ENCODE measurements at regions not wholly inside any gene's neighbourhood (a gene's known extent, or its start where the extent isn't known, plus 50 kb on each side); places are given as distances from the start of the nearest gene placed in this dataset.
"Not testable (repeated sequence)": the region's sequence is repeated elsewhere in the genome, so short reads cannot be mapped to it uniquely, and the experiment has no call there.

GRCh38 chr20:53857723-53858236, 212.6 kb downstream of the BCAS1 start:
- intact Hi-C loops (cut with micrococcal nuclease): no loop called here
- H3K27ac Mint-ChIP-seq: peak overlapping the region in 2 of 7 donors; percentile 9 to 35

GRCh38 chr20:53856300-53857295, 213.8 kb downstream of the BCAS1 start:
- Histone ChIP-seq H3K9me3 (ENCODE audit: control insufficient read depth in 1 of 2, low read length in 2 of 2) (no peaks in the 10 kb centered on the region), H3K4me1 (ENCODE audit: insufficient read depth, low read length) (peaks cover 7% of the 10 kb centered on the region), H3K27ac (ENCODE audit: low read depth, low read length) (no peak overlapping the region), H3K36me3 (ENCODE audit: insufficient read depth, low read length) (no peaks in the 10 kb centered on the region), H3K4me3 (ENCODE audit: low read length in 2 of 2) (no peak overlapping the region), H3K27me3 (ENCODE audit: insufficient read depth, low read length) (no peaks in the 10 kb centered on the region)
- Mint-ChIP-seq H3K4me3 (no peak overlapping the region), H3K9me3 (no peaks in the 10 kb centered on the region), H3K27me3 (no peaks in the 10 kb centered on the region), H3K27ac (peak overlapping the region in 1 of 7 donors; percentile 56), H3K36me3 (no peaks in the 10 kb centered on the region), H3K4me1 (peaks cover 8 to 27% (median 17%) of the 10 kb centered on the region in 4 donors)
- ChIA-PET CTCF (ENCODE audit: partially characterized antibody) (interaction anchor here (1.2 to 1.3 kb wide), 3 partner anchors 13 to 278 kb away, joined by 3 to 6 read pairs (median 5); no protein-coding TSS in a partner anchor), POLR2A (ENCODE audit: partially characterized antibody) (interaction anchor here (0.8 to 2.1 kb wide), 6 partner anchors 8 to 149 kb away, joined by 3 to 5 read pairs (median 3); no protein-coding TSS in a partner anchor)
- DNase-seq: no peak
- intact Hi-C loops (cut with micrococcal nuclease): no loop called here

More at GRCh38 chr20:53857723-53858236, 212.6 kb downstream of the BCAS1 start:
- no peak overlapping the region for H3K4me3 Mint-ChIP-seq
- CTCF ChIA-PET (ENCODE audit: partially characterized antibody): interaction anchor here (1.2 to 1.3 kb wide), 2 partner anchors 15 to 279 kb away, joined by 3 to 6 read pairs; no protein-coding TSS in a partner anchor
- H3K36me3 Mint-ChIP-seq: no peaks in the 10 kb centered on the region
- H3K4me1 Mint-ChIP-seq: peaks cover 8 to 27% (median 17%) of the 10 kb centered on the region in 4 donors
- peaks cover 7% of the 10 kb centered on the region for H3K4me1 ChIP-seq (ENCODE audit: insufficient read depth, low read length)
- H3K4me3 ChIP-seq (ENCODE audit: low read length in 2 of 2): no peak overlapping the region
- no peak overlapping the region for H3K27ac ChIP-seq (ENCODE audit: low read depth, low read length)
- no peaks in the 10 kb centered on the region for H3K36me3 ChIP-seq (ENCODE audit: insufficient read depth, low read length)
- POLR2A ChIA-PET (ENCODE audit: partially characterized antibody): interaction anchor here (0.8 to 1.0 kb wide), 3 partner anchors 17 to 150 kb away, joined by 3 read pairs; no protein-coding TSS in a partner anchor
- no peaks in the 10 kb centered on the region for H3K27me3 ChIP-seq (ENCODE audit: insufficient read depth, low read length)
- no peaks in the 10 kb centered on the region for H3K9me3 ChIP-seq (ENCODE audit: control insufficient read depth in 1 of 2, low read length in 2 of 2)
- H3K9me3 Mint-ChIP-seq: no peaks in the 10 kb centered on the region
- H3K27me3 Mint-ChIP-seq: no peaks in the 10 kb centered on the region
- no peak for DNase-seq

- CTCF ChIA-PET (ENCODE audit: partially characterized antibody): no interaction called here
- Mint-ChIP-seq H3K27me3 (no peaks in the 10 kb centered on the region), H3K4me3 (no peak overlapping the region), H3K4me1 (peaks cover 8 to 27% (median 17%) of the 10 kb centered on the region in 4 donors), H3K9me3 (no peaks in the 10 kb centered on the region), H3K36me3 (no peaks in the 10 kb centered on the region), H3K27ac (peak overlapping the region in 4 of 7 donors; percentile 47 to 72 (median 68))
- no peak for DNase-seq
- POLR2A ChIA-PET (ENCODE audit: partially characterized antibody): interaction anchor here (1.0 to 2.1 kb wide), 3 partner anchors 9 to 17 kb away, joined by 3 to 5 read pairs (median 4); no protein-coding TSS in a partner anchor
- Histone ChIP-seq H3K27me3 (ENCODE audit: insufficient read depth, low read length) (no peaks in the 10 kb centered on the region), H3K4me3 (ENCODE audit: low read length in 2 of 2) (no peak overlapping the region), H3K36me3 (ENCODE audit: insufficient read depth, low read length) (no peaks in the 10 kb centered on the region), H3K27ac (ENCODE audit: low read depth, low read length) (no peak overlapping the region), H3K9me3 (ENCODE audit: control insufficient read depth in 1 of 2, low read length in 2 of 2) (no peaks in the 10 kb centered on the region), H3K4me1 (ENCODE audit: insufficient read depth, low read length) (peaks cover 7% of the 10 kb centered on the region)
- intact Hi-C loops (cut with micrococcal nuclease): no loop called here
Measured at GRCh38 chr20:53855733-53856132, 214.7 kb downstream of the BCAS1 start.

- H3K36me3 ChIP-seq (ENCODE audit: insufficient read depth, low read length); H3K27me3 Mint-ChIP-seq; H3K27ac Mint-ChIP-seq; H3K4me3 ChIP-seq (ENCODE audit: low read length in 2 of 2); CTCF ChIA-PET (ENCODE audit: partially characterized antibody); DNase-seq; H3K9me3 ChIP-seq (ENCODE audit: control insufficient read depth in 1 of 2, low read length in 2 of 2); H3K27ac ChIP-seq (ENCODE audit: low read depth, low read length); H3K4me1 ChIP-seq (ENCODE audit: insufficient read depth, low read length); H3K4me3 Mint-ChIP-seq; H3K36me3 Mint-ChIP-seq; intact Hi-C loops (cut with micrococcal nuclease); H3K27me3 ChIP-seq (ENCODE audit: insufficient read depth, low read length); H3K9me3 Mint-ChIP-seq: not testable (repeated sequence)
- peaks cover 8 to 27% (median 17%) of the 10 kb centered on the region in 4 donors for H3K4me1 Mint-ChIP-seq
- POLR2A ChIA-PET (ENCODE audit: partially characterized antibody): interaction anchor here (0.6 kb wide), 1 partner anchor 148 kb away, joined by 3 read pairs; no protein-coding TSS in a partner anchor
Measured at GRCh38 chr20:53854609-53854926, 215.8 kb downstream of the BCAS1 start.

GRCh38 chr20:53853111-53853713, 217.2 kb downstream of the BCAS1 start:
- no peaks in the 10 kb centered on the region for H3K27me3 Mint-ChIP-seq
- H3K27me3 ChIP-seq (ENCODE audit: insufficient read depth, low read length): no peaks in the 10 kb centered on the region
- peaks cover 10 to 30% (median 20%) of the 10 kb centered on the region in 4 donors for H3K4me1 Mint-ChIP-seq
- H3K27ac ChIP-seq (ENCODE audit: low read depth, low read length): no peak overlapping the region
- no peaks in the 10 kb centered on the region for H3K9me3 ChIP-seq (ENCODE audit: control insufficient read depth in 1 of 2, low read length in 2 of 2)
- no peak overlapping the region for H3K4me3 ChIP-seq (ENCODE audit: low read length in 2 of 2)
- CTCF ChIA-PET (ENCODE audit: partially characterized antibody): no interaction called here
- intact Hi-C loops (cut with micrococcal nuclease): no loop called here
- H3K36me3 ChIP-seq (ENCODE audit: insufficient read depth, low read length): no peaks in the 10 kb centered on the region
- POLR2A ChIA-PET (ENCODE audit: partially characterized antibody): no interaction called here
- no peak for DNase-seq
- peak overlapping the region in 1 of 7 donors; percentile 11 for H3K27ac Mint-ChIP-seq
- H3K36me3 Mint-ChIP-seq: no peaks in the 10 kb centered on the region
- H3K4me3 Mint-ChIP-seq: no peak overlapping the region
- H3K9me3 Mint-ChIP-seq: no peaks in the 10 kb centered on the region
- H3K4me1 ChIP-seq (ENCODE audit: insufficient read depth, low read length): peaks cover 10% of the 10 kb centered on the region

- Mint-ChIP-seq H3K36me3 (no peaks in the 10 kb centered on the region), H3K27me3 (no peaks in the 10 kb centered on the region), H3K4me1 (peaks cover 16 to 30% (median 22%) of the 10 kb centered on the region in 4 donors), H3K27ac (peak overlapping the region in 1 of 7 donors; percentile 11), H3K4me3 (no peak overlapping the region), H3K9me3 (no peaks in the 10 kb centered on the region)
- H3K4me1 ChIP-seq (ENCODE audit: insufficient read depth, low read length): peaks cover 12% of the 10 kb centered on the region
- H3K27me3 ChIP-seq (ENCODE audit: insufficient read depth, low read length): no peaks in the 10 kb centered on the region
- intact Hi-C loops (cut with micrococcal nuclease): no loop called here
- no peaks in the 10 kb centered on the region for H3K36me3 ChIP-seq (ENCODE audit: insufficient read depth, low read length)
- ChIA-PET POLR2A (ENCODE audit: partially characterized antibody) (no interaction called here), CTCF (ENCODE audit: partially characterized antibody) (no interaction called here)
- no peak overlapping the region for H3K4me3 ChIP-seq (ENCODE audit: low read length in 2 of 2)
- no peak for DNase-seq
- no peak overlapping the region for H3K27ac ChIP-seq (ENCODE audit: low read depth, low read length)
- no peaks in the 10 kb centered on the region for H3K9me3 ChIP-seq (ENCODE audit: control insufficient read depth in 1 of 2, low read length in 2 of 2)
Measured at GRCh38 chr20:53852691-53853090, 217.7 kb downstream of the BCAS1 start.

- Mint-ChIP-seq H3K4me3 (no peak overlapping the region), H3K27ac (no peak overlapping the region), H3K4me1 (peaks cover 22 to 30% (median 26%) of the 10 kb centered on the region in 4 donors), H3K36me3 (no peaks in the 10 kb centered on the region), H3K9me3 (no peaks in the 10 kb centered on the region), H3K27me3 (no peaks in the 10 kb centered on the region)
- no peaks in the 10 kb centered on the region for H3K27me3 ChIP-seq (ENCODE audit: insufficient read depth, low read length)
- ChIA-PET CTCF (ENCODE audit: partially characterized antibody) (no interaction called here), POLR2A (ENCODE audit: partially characterized antibody) (interaction anchor here (1.2 kb wide), 1 partner anchor 9 kb away, joined by 3 read pairs; no protein-coding TSS in a partner anchor)
- DNase-seq: no peak
- H3K27ac ChIP-seq (ENCODE audit: low read depth, low read length): no peak overlapping the region
- H3K4me3 ChIP-seq (ENCODE audit: low read length in 2 of 2): no peak overlapping the region
- peaks cover 16% of the 10 kb centered on the region for H3K4me1 ChIP-seq (ENCODE audit: insufficient read depth, low read length)
- intact Hi-C loops (cut with micrococcal nuclease): no loop called here
- no peaks in the 10 kb centered on the region for H3K36me3 ChIP-seq (ENCODE audit: insufficient read depth, low read length)
- H3K9me3 ChIP-seq (ENCODE audit: control insufficient read depth in 1 of 2, low read length in 2 of 2): no peaks in the 10 kb centered on the region
Measured at GRCh38 chr20:53852014-53852413, 218.4 kb downstream of the BCAS1 start.
